ENCODE measurements at regions not wholly inside any gene's neighbourhood (a gene's known extent, or its start where the extent isn't known, plus 50 kb on each side); places are given as distances from the start of the nearest gene placed in this dataset.

DNA sequence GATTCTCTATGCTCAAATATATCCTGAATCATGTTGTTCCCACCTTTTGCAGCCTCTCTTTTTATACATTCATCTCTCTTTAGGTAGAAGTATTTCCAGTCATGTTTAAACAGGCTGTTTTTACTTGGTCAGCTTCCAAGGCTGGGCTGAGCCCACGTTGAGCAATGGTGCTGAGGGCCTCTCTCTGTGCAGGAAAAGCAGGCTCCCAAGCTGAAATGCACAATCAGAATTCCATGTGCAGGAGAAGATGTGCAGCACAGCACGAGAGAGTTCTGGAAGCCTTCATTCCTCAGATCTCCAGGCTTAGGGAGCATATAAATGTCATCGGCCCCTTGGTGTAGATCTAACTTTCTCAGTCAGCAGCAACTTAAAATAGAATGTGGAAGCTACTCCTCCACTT is 588.5 kb downstream of the TNS3 start:
- TF ChIP-seq, protein P1, sequence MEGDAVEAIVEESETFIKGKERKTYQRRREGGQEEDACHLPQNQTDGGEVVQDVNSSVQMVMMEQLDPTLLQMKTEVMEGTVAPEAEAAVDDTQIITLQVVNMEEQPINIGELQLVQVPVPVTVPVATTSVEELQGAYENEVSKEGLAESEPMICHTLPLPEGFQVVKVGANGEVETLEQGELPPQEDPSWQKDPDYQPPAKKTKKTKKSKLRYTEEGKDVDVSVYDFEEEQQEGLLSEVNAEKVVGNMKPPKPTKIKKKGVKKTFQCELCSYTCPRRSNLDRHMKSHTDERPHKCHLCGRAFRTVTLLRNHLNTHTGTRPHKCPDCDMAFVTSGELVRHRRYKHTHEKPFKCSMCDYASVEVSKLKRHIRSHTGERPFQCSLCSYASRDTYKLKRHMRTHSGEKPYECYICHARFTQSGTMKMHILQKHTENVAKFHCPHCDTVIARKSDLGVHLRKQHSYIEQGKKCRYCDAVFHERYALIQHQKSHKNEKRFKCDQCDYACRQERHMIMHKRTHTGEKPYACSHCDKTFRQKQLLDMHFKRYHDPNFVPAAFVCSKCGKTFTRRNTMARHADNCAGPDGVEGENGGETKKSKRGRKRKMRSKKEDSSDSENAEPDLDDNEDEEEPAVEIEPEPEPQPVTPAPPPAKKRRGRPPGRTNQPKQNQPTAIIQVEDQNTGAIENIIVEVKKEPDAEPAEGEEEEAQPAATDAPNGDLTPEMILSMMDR (IDR thresholded peaks at IDR 0.05), result no peak
- TF ChIP-seq POLR2A (IDR thresholded peaks at IDR 0.05), result no peak
